Spleen (tissue), 11 donors: ENCODE measurements at regions not wholly inside any gene's neighbourhood (a gene's known extent, or its start where the extent isn't known, plus 50 kb on each side); places are given as distances from the start of the nearest gene placed in this dataset.
"Not testable (repeated sequence)": the region's sequence is repeated elsewhere in the genome, so short reads cannot be mapped to it uniquely, and the experiment has no call there.

ENCODE experiments used
- DNase-seq: peaks from one replicate; pipeline ENCODE4 v3.0.0-alpha.2; 2020
- H3K27ac ChIP-seq, 8 donors: fragments of 200-600 bp; sonication (generic) in 7 of 8; 1 replicate in 4 of 8; 2 replicates in 4 of 8; pipeline versions ENCODE4 v1.5.0 to v1.8.0; 2016 to 2021; ENCODE audit warnings: inconsistent platforms in 4 of 8, mild to moderate bottlenecking in 4 of 8, moderate library complexity in 1 of 8
- H3K27me3 ChIP-seq, 7 donors: fragments of 200-600 bp; sonication (generic) in 6 of 7; replicated peaks in 1 of 7; 1 replicate in 4 of 7; 2 replicates in 3 of 7; pipeline versions ENCODE4 v1.5.0 to v1.8.0; 2016 to 2021; ENCODE audit warnings: inconsistent platforms in 3 of 7, mild to moderate bottlenecking in 1 of 7
- H3K36me3 ChIP-seq, 6 donors: fragments of 200-600 bp; sonication (generic) in 5 of 6; 1 replicate in 4 of 6; 2 replicates in 2 of 6; pipeline versions ENCODE4 v1.5.0 to v1.8.0; 2016 to 2021; ENCODE audit warnings: inconsistent platforms in 2 of 6
- H3K4me1 ChIP-seq, 6 donors: fragments of 200-600 bp; sonication (generic) in 5 of 6; 1 replicate in 3 of 6; 2 replicates in 3 of 6; pipeline versions ENCODE4 v1.5.0 to v1.8.0; 2016 to 2021; ENCODE audit warnings: inconsistent platforms in 3 of 6
- H3K4me3 ChIP-seq, 8 donors: fragments of 200-600 bp; sonication (generic) in 7 of 8; 1 replicate in 4 of 8; 2 replicates in 4 of 8; pipeline versions ENCODE4 v1.5.0 to v1.8.0; 2016 to 2021; ENCODE audit warnings: inconsistent platforms in 4 of 8, mild to moderate bottlenecking in 4 of 8, moderate library complexity in 2 of 8
- H3K9me3 ChIP-seq, 8 donors: fragments of 200-600 bp; sonication (generic) in 7 of 8; 1 replicate in 4 of 8; 2 replicates in 4 of 8; pipeline versions ENCODE4 v1.5.0 to v1.8.0; 2016 to 2021; ENCODE audit warnings: inconsistent platforms in 4 of 8
- POLR2A ChIP-seq, 3 donors: fragments of 450-650 bp; IDR thresholded peaks; one replicate each; pipeline ENCODE4 v1.5.1; 2017; ENCODE audit warnings: antibody characterized with exemption in 3 of 3, mild to moderate bottlenecking in 1 of 3
- POLR2AphosphoS5 ChIP-seq, 3 donors: sonication (generic); formaldehyde crosslinking; IDR thresholded peaks; one replicate each; pipeline ENCODE4 v1.5.1; 2017; ENCODE audit warnings: antibody characterized with exemption in 3 of 3
- WGBS, 5 donors: extraction: QIAGEN DNeasy Blood & Tissue Kit in 3 of 5; methylation state at CpG; one replicate each; pipeline versions ENCODE4 v1.1.5 to v1.1.7; 2013 to 2018; 5-methylcytosine and 5-hydroxymethylcytosine counted together
- intact Hi-C: fragments of 100-400 bp; cut with DNase I; formaldehyde crosslinking; loops from one replicate; pipeline ENCODE4 v1.15.0; 2023; ENCODE audit warnings: low total_unique reads
- TF ChIP-seq, protein P1 (sequence below), 11 experiments: fragments of 200-600 bp in 7 of 11; fragments of 450-650 bp in 4 of 11; sonication (generic) in 4 of 11; IDR thresholded peaks in 8 of 11; conservative IDR thresholded peaks in 3 of 11; 1 replicate in 7 of 11; 2 replicates in 4 of 11; pipeline versions ENCODE4 v1.4.0 to v1.8.0; 2016 to 2021; ENCODE audit warnings: antibody characterized with exemption in 11 of 11, inconsistent platforms in 4 of 11, mild to moderate bottlenecking in 1 of 11
- donor health status: healthy with polysubstance abuse.
- donor health status: DM: no; HTN: no; CAD: no; lungs with moderate emphysema.
- donor health status: DM: no; HTN: no; CAD: no.
- donor health status: Bipolar disorder and iron deficiency.
- donor health status: healthy.
- donor health status: DM: no; HTN: no; CAD: no.
- donor health status: DM: yes; HTN: yes; CAD: no.

DNA sequence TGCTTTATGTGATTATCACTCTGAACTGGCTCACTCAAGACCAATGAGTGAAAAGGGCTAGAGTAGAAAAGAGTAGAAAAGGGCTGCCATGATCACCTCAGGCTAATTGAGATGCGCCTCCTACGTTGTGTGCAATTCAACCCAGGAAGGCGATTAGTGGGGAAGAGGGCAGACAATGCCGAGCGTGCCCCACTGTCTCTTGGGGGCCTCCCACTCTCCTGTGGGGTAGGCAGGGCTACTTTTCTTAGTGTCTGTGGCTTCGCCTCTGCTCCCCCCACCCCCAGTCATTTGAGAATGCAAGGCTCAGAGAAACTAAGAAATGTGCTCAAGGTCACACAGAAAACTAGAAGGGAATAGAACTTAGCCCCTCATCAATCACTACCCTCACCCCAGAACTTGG lies 57.7 kb upstream of the RASD2 start:
- DNase-seq: no peak
- H3K4me3 ChIP-seq: no peak overlapping the region
- peaks cover 0 to 3% (median 0%) of the 10 kb centered on the region in 8 donors for H3K9me3 ChIP-seq
- no peaks in the 10 kb centered on the region for H3K36me3 ChIP-seq
- TF ChIP-seq, protein P1, sequence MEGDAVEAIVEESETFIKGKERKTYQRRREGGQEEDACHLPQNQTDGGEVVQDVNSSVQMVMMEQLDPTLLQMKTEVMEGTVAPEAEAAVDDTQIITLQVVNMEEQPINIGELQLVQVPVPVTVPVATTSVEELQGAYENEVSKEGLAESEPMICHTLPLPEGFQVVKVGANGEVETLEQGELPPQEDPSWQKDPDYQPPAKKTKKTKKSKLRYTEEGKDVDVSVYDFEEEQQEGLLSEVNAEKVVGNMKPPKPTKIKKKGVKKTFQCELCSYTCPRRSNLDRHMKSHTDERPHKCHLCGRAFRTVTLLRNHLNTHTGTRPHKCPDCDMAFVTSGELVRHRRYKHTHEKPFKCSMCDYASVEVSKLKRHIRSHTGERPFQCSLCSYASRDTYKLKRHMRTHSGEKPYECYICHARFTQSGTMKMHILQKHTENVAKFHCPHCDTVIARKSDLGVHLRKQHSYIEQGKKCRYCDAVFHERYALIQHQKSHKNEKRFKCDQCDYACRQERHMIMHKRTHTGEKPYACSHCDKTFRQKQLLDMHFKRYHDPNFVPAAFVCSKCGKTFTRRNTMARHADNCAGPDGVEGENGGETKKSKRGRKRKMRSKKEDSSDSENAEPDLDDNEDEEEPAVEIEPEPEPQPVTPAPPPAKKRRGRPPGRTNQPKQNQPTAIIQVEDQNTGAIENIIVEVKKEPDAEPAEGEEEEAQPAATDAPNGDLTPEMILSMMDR (IDR thresholded peaks at IDR 0.05 in 8 of 11, conservative IDR thresholded peaks at IDR 0.05 in 3 of 11): no peak
- TF ChIP-seq POLR2A (IDR thresholded peaks at IDR 0.05) (no peak), POLR2AphosphoS5 (IDR thresholded peaks at IDR 0.05) (no peak)
- peaks cover 0 to 38% (median 9%) of the 10 kb centered on the region in 7 donors for H3K27me3 ChIP-seq
- H3K4me1 ChIP-seq: peaks cover 0 to 27% (median 12%) of the 10 kb centered on the region in 6 donors
- intact Hi-C loops: no loop called here
- no peak overlapping the region for H3K27ac ChIP-seq
- WGBS, 5 donors: 76 to 84% (median 78%) methylated on average over 6 of the region's 6 CpGs

DNA sequence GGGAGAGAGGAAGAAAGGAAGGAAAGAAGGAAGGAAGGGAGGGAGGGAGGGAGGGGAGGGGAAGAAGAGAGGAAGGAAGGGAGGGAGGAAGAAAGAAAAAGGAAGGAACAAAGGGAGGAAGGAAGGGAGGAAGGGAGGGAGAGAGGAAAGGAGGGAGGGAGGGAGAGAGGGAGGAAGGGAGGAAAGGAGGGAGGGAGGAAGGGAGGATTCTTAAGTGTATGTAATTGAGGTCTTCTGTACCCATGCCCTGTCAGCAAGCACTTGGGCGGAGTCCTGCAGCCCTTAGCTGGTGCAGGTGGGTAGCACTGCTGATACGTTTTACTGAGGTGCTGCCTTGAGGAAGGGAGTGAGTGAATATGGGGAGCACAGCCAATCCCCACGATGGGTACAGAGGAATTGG lies 56.9 kb upstream of the RASD2 start:
- TF ChIP-seq POLR2AphosphoS5 (IDR thresholded peaks at IDR 0.05): no peak
- TF ChIP-seq, protein P1 (IDR thresholded peaks at IDR 0.05 in 8 of 11, conservative IDR thresholded peaks at IDR 0.05 in 3 of 11): no peak
- TF ChIP-seq POLR2A (IDR thresholded peaks at IDR 0.05): no peak
- Histone ChIP-seq H3K4me1 (peaks cover 0 to 19% (median 7%) of the 10 kb centered on the region in 6 donors), H3K27ac (no peak overlapping the region), H3K36me3 (no peaks in the 10 kb centered on the region), H3K27me3 (peaks cover 0 to 38% (median 9%) of the 10 kb centered on the region in 7 donors), H3K4me3 (no peak overlapping the region), H3K9me3 (peaks cover 0 to 3% (median 0%) of the 10 kb centered on the region in 8 donors)
- DNase-seq: no peak
- intact Hi-C loops: no loop called here
- 57 to 69% (median 62%) methylated on average over 3 of the region's 3 CpGs for WGBS, 5 donors

DNA sequence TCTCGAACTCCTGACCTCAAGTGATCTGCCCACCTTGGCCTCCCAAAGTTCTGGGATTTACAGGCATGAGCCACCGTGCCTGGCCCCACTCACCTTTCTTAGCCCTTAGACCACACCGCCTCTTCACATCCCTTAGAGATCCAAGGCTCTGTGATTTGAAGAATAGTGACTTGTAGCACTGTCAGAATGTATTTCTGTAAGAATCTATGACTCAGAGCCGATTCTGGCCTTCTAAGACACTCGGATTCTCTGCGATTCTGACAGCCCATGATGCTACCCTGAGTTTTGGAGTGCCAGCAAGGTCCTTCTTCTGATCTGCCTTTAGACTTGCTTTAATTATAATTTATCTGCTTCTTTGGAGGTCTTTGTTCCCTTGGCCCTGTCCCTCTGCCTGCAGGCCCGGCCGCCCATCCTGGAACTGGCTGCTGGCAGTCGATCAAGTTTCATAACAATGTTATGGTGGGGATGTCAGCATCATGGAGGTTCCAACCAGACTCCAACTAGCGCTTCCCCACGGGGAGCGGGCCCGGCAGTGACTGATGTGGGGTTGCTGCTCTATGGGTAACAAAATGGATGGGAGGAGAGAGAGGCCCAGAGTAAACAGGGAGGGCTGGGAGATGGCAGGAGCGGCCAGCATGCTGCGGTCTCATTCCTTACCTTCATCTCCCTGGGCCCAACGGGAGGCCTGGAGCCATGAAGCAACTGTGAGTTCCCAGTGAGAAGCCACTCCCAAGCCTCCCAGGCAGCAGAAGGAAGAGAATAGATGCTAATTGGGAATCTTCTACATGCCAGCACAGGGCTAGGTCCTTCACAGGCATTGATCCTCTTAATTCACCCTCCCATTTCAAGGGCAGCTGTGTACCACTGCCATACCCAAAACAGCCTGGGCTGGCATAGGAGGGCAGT lies 55.7 kb upstream of the RASD2 start:
- H3K27me3 ChIP-seq: peaks cover 0 to 36% (median 6%) of the 10 kb centered on the region in 7 donors
- H3K4me3 ChIP-seq: no peak overlapping the region
- 89 to 92% (median 92%) methylated on average over 16 of the region's 16 CpGs for WGBS, 5 donors
- TF ChIP-seq POLR2AphosphoS5 (IDR thresholded peaks at IDR 0.05) (no peak), POLR2A (IDR thresholded peaks at IDR 0.05) (no peak)
- TF ChIP-seq, protein P1 (IDR thresholded peaks at IDR 0.05 in 8 of 11, conservative IDR thresholded peaks at IDR 0.05 in 3 of 11): no peak
- DNase-seq: no peak
- no peaks in the 10 kb centered on the region for H3K36me3 ChIP-seq
- H3K9me3 ChIP-seq: peaks cover 0 to 3% (median 0%) of the 10 kb centered on the region in 8 donors
- no peak overlapping the region for H3K27ac ChIP-seq
- peaks cover 0 to 15% (median 7%) of the 10 kb centered on the region in 6 donors for H3K4me1 ChIP-seq
- intact Hi-C loops: no loop called here

DNA sequence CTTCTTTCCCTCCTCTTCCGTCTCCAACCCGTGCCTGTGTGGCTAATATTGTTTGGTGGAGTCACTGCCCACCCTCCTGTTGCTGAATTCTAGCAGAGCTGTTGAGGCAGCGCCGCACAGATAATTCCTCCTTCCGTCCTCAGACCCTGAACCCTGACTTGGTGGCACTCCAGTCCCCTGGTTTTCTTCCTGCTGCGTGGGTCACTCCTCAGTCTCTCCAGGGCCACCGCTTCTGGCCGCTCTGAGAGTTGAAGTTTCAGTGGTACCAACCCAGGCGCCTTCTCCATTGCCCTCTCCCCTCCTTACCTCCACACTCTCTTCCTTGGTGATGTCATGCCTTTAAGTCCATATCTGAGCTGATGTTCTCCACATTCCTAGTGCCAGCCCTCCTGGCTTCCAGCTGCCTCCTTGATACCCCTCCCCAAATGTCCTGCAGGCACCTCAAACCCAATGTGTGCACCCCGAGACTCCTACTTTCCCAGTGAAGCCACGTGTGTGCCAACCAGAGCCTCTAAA lies 54.5 kb upstream of the RASD2 start:
- 82 to 94% (median 89%) methylated on average over 11 of the region's 11 CpGs for WGBS, 5 donors
- H3K36me3 ChIP-seq: no peaks in the 10 kb centered on the region
- peaks cover 0 to 3% (median 0%) of the 10 kb centered on the region in 8 donors for H3K9me3 ChIP-seq
- peaks cover 0 to 28% (median 0%) of the 10 kb centered on the region in 7 donors for H3K27me3 ChIP-seq
- intact Hi-C loops: no loop called here
- no peak overlapping the region for H3K4me3 ChIP-seq
- peaks cover 0 to 2% (median under 1%) of the 10 kb centered on the region in 6 donors for H3K4me1 ChIP-seq
- TF ChIP-seq, protein P1 (IDR thresholded peaks at IDR 0.05 in 8 of 11, conservative IDR thresholded peaks at IDR 0.05 in 3 of 11): no peak
- no peak for TF ChIP-seq POLR2A (IDR thresholded peaks at IDR 0.05)
- no peak for TF ChIP-seq POLR2AphosphoS5 (IDR thresholded peaks at IDR 0.05)
- DNase-seq: peak; percentile 18
- no peak overlapping the region for H3K27ac ChIP-seq

DNA sequence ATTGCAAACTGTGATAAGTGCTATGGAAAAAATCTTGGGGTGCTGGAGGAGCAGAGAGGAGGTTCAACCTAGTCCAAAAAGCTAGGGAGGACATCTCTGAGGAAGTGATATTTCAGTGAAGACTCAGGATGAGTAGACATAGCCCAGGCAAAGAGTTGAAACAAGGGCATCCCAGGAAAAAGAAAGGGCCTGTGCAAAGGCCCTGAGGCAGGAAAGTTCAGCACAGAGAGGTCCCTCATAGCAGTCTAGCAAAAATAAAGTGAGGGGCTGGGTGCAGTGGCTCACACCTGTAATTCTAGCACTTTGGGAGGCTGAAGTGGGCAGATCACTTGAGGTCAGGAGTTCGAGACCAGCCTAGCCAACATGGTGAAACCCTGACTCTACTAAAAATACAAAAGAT lies 53.0 kb upstream of the RASD2 start:
- H3K4me3 ChIP-seq, intact Hi-C loops, H3K4me1 ChIP-seq, H3K27ac ChIP-seq, H3K36me3 ChIP-seq, H3K9me3 ChIP-seq: not testable (repeated sequence)
- H3K27me3 ChIP-seq: peaks cover 0 to 29% (median 0%) of the 10 kb centered on the region in 7 donors
- WGBS, 5 donors: 67 to 100% (median 88%) methylated on average over 1 of the region's 1 CpG
- peak; percentile 21 for DNase-seq
